DMS79 (cell line): ENCODE measurements at regions not wholly inside any gene's neighbourhood (a gene's known extent, or its start where the extent isn't known, plus 50 kb on each side); places are given as distances from the start of the nearest gene placed in this dataset.
"Not testable (repeated sequence)": the region's sequence is repeated elsewhere in the genome, so short reads cannot be mapped to it uniquely, and the experiment has no call there.

Experiments used
- DNase-seq: peaks from one replicate; lab custom pipeline; 2025; lab: John Stamatoyannopoulos, UW

- DNase-seq, result no peak
Measured at GRCh38 chr5:10017786-10018185, 231.9 kb downstream of the ATPSCKMT start.

GRCh38 chr5:10016559-10016958 lies 233.1 kb downstream of the ATPSCKMT start:
- DNase-seq, result not testable (repeated sequence)

GRCh38 chr5:10015681-10016080 lies 234.0 kb downstream of the ATPSCKMT start:
- DNase-seq, result not testable (repeated sequence)

- DNase-seq, result no peak
Measured at GRCh38 chr5:10009802-10010201, 239.9 kb downstream of the ATPSCKMT start.

GRCh38 chr5:9987101-9987500 lies 262.6 kb downstream of the ATPSCKMT start:
- DNase-seq, result no peak

GRCh38 chr5:9977070-9977469 lies 272.6 kb downstream of the ATPSCKMT start:
- DNase-seq, result peak; percentile 88

GRCh38 chr5:9976621-9977020 lies 273.1 kb downstream of the ATPSCKMT start:
- no peak for DNase-seq

GRCh38 chr5:9972059-9972458 lies 277.6 kb downstream of the ATPSCKMT start:
- DNase-seq, result no peak

GRCh38 chr5:9971301-9971700 lies 278.4 kb downstream of the ATPSCKMT start:
- no peak for DNase-seq

- DNase-seq, result no peak
Measured at GRCh38 chr5:9958914-9959313, 290.8 kb downstream of the ATPSCKMT start.

GRCh38 chr5:9957214-9957613 lies 292.5 kb downstream of the ATPSCKMT start:
- peak; percentile 79 for DNase-seq

GRCh38 chr5:9956725-9957124 lies 293.0 kb downstream of the ATPSCKMT start:
- DNase-seq, result peak; percentile 48

- no peak for DNase-seq
Measured at GRCh38 chr5:9955586-9955985, 294.1 kb downstream of the ATPSCKMT start.

GRCh38 chr5:9954869-9955268 lies 294.8 kb downstream of the ATPSCKMT start:
- DNase-seq, result no peak

- DNase-seq, result no peak
Measured at GRCh38 chr5:9953691-9954090, 296.0 kb downstream of the ATPSCKMT start.

- no peak for DNase-seq
Measured at GRCh38 chr5:9951865-9952516, 297.7 kb downstream of the ATPSCKMT start.

- no peak for DNase-seq
Measured at GRCh38 chr5:9947944-9948343, 301.7 kb downstream of the ATPSCKMT start.

GRCh38 chr5:9947225-9947714 lies 302.4 kb downstream of the ATPSCKMT start:
- no peak for DNase-seq

GRCh38 chr5:9932770-9933169 lies 302.6 kb upstream of the TAS2R1 start:
- DNase-seq, result no peak

- no peak for DNase-seq
Measured at GRCh38 chr5:9930156-9930555, 300.0 kb upstream of the TAS2R1 start.

GRCh38 chr5:9928326-9928725 lies 298.2 kb upstream of the TAS2R1 start:
- DNase-seq, result no peak

GRCh38 chr5:9927521-9927997 lies 297.4 kb upstream of the TAS2R1 start:
- DNase-seq, result no peak

- peak; percentile 85 for DNase-seq
Measured at GRCh38 chr5:9927106-9927505, 297.0 kb upstream of the TAS2R1 start.

- DNase-seq, result no peak
Measured at GRCh38 chr5:9924614-9925013, 294.5 kb upstream of the TAS2R1 start.
